Pulmonary artery endothelial cell (primary cell): ENCODE measurements at regions not wholly inside any gene's neighbourhood (a gene's known extent, or its start where the extent isn't known, plus 50 kb on each side); places are given as distances from the start of the nearest gene placed in this dataset.
"Not testable (repeated sequence)": the region's sequence is repeated elsewhere in the genome, so short reads cannot be mapped to it uniquely, and the experiment has no call there.

Source experiments
- DNase-seq: peaks from one replicate; pipeline ENCODE4 v3.0.0-alpha.2; 2011; ENCODE audit warnings: low read depth, low spot score

- DNase-seq = no peak
Measured at GRCh38 chr15:81828135-81828534, 217.7 kb downstream of the MEX3B start.

- no peak for DNase-seq
Measured at GRCh38 chr15:81825136-81825535, 220.7 kb downstream of the MEX3B start.

- DNase-seq = not testable (repeated sequence)
Measured at GRCh38 chr15:81822587-81822986, 223.2 kb downstream of the MEX3B start.

GRCh38 chr15:81819924-81820635 is 225.7 kb downstream of the MEX3B start:
- DNase-seq = no peak

GRCh38 chr15:81814882-81815455 is 230.8 kb downstream of the MEX3B start:
- no peak for DNase-seq

GRCh38 chr15:81813215-81813614 is 232.6 kb downstream of the MEX3B start:
- DNase-seq = no peak

GRCh38 chr15:81812456-81812855 is 233.4 kb downstream of the MEX3B start:
- DNase-seq = no peak

GRCh38 chr15:81811736-81812135 is 234.1 kb downstream of the MEX3B start:
- no peak for DNase-seq

- DNase-seq = no peak
Measured at GRCh38 chr15:81809543-81809942, 236.3 kb downstream of the MEX3B start.

GRCh38 chr15:81807806-81808205 is 238.0 kb downstream of the MEX3B start:
- no peak for DNase-seq

GRCh38 chr15:81807186-81807585 is 238.6 kb downstream of the MEX3B start:
- DNase-seq = no peak

- no peak for DNase-seq
Measured at GRCh38 chr15:81795899-81796298, 249.9 kb downstream of the MEX3B start.

- no peak for DNase-seq
Measured at GRCh38 chr15:81792646-81793045, 253.2 kb downstream of the MEX3B start.

- DNase-seq = not testable (repeated sequence)
Measured at GRCh38 chr15:81791322-81791721, 254.5 kb downstream of the MEX3B start.

- no peak for DNase-seq
Measured at GRCh38 chr15:81789403-81789802, 256.4 kb downstream of the MEX3B start.

GRCh38 chr15:81786776-81787175 is 259.0 kb downstream of the MEX3B start:
- no peak for DNase-seq

GRCh38 chr15:81785679-81786078 is 260.1 kb downstream of the MEX3B start:
- no peak for DNase-seq

- no peak for DNase-seq
Measured at GRCh38 chr15:81785181-81785580, 260.6 kb downstream of the MEX3B start.

- DNase-seq = no peak
Measured at GRCh38 chr15:81784751-81785150, 261.1 kb downstream of the MEX3B start.

- no peak for DNase-seq
Measured at GRCh38 chr15:81783586-81783985, 262.2 kb downstream of the MEX3B start.

- no peak for DNase-seq
Measured at GRCh38 chr15:81783076-81783475, 262.7 kb downstream of the MEX3B start.

GRCh38 chr15:81781395-81781794 is 264.4 kb downstream of the MEX3B start:
- DNase-seq = no peak

GRCh38 chr15:81780966-81781365 is 264.9 kb downstream of the MEX3B start:
- no peak for DNase-seq
